ENCODE measurements at regions not wholly inside any gene's neighbourhood (a gene's known extent, or its start where the extent isn't known, plus 50 kb on each side); places are given as distances from the start of the nearest gene placed in this dataset.

DNA sequence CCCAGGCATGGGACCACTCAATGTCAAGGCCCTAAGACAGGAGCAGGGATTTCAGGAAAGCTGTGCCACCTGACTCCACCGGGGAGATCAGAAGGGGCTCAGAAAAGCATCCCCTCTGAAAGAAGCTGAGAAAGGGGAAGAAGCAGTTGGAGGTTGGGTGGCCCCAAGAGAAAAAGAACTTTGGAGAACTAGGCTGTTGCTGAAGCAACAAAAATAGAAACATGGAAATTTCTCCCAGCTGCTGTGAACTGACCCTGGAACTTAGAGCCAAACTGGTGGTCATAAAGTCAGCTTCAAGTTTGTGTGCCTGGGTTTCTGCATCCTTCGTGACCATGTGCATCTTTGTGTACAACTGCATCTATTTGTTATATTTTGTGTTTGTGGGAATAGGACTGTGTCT, 534.5 kb downstream of the MAFB start:
- H3K9ac ChIP-seq (replicated peaks in 1 of 4; ENCODE audit: extremely low read depth in 1 of 4, low read depth in 3 of 4, low read length in 3 of 4), result no peak overlapping the region
- H3K36me3 ChIP-seq (ENCODE audit: control insufficient read depth in 2 of 4, insufficient read depth in 4 of 4, low read length in 3 of 4), result no peaks in the 10 kb centered on the region
- H4K91ac ChIP-seq (replicated peaks; ENCODE audit: insufficient read length, low read length), result no peak overlapping the region
- no peak overlapping the region for H3K4ac ChIP-seq (replicated peaks; ENCODE audit: insufficient read length, low read depth, low read length)
- H3K4me3 ChIP-seq (ENCODE audit: extremely low read depth in 1 of 4, insufficient read depth in 2 of 4, low read depth in 3 of 4, low read length in 4 of 4), result no peak overlapping the region
- H3K14ac ChIP-seq (ENCODE audit: insufficient read length), result no peak overlapping the region
- no peak overlapping the region for H2AFZ ChIP-seq (ENCODE audit: low read length)
- WGBS, 2 experiments (ENCODE audit: extremely low coverage in 1 of 2, insufficient coverage in 1 of 2, insufficient read length in 1 of 2, insufficient replicate concordance in 2 of 2, low coverage in 1 of 2, low lambda C conversion rate in 2 of 2, missing lambda C conversion rate in 1 of 2), result 88% methylated on average over 2 of the region's 2 CpGs; no CpG with 5 or more reads in 1 of the 2 experiments
- no peaks in the 10 kb centered on the region for H3K4me1 ChIP-seq (replicated peaks in 1 of 4; ENCODE audit: control insufficient read depth in 3 of 4, insufficient read depth in 4 of 4, low read length in 3 of 4)
- no peaks in the 10 kb centered on the region for H3K9me3 ChIP-seq (ENCODE audit: insufficient read depth in 2 of 2, low read depth in 1 of 2, low read length in 1 of 2)
- no peak overlapping the region for H3K56ac ChIP-seq (replicated peaks; ENCODE audit: insufficient read length, low read depth, low read length)
- FAIRE-seq, result no peak
- no peaks in the 10 kb centered on the region for H3K23me2 ChIP-seq (ENCODE audit: low read depth, low read length)
- no peaks in the 10 kb centered on the region for H4K20me1 ChIP-seq (replicated peaks in 1 of 2; ENCODE audit: control insufficient read depth in 1 of 2, insufficient read depth in 2 of 2, low read length in 2 of 2)
- no peak overlapping the region for H3K23ac ChIP-seq (ENCODE audit: insufficient read length)
- no peak overlapping the region for H2BK15ac ChIP-seq (ENCODE audit: low read length)
- no peak overlapping the region for H2BK20ac ChIP-seq (ENCODE audit: low read length)
- no peak overlapping the region for H2BK12ac ChIP-seq (ENCODE audit: low read depth, low read length)
- H3K79me2 ChIP-seq (ENCODE audit: control insufficient read depth in 1 of 2, insufficient read depth in 2 of 2, low read length in 2 of 2), result no peaks in the 10 kb centered on the region
- no peaks in the 10 kb centered on the region for H3K27me3 ChIP-seq (replicated peaks in 1 of 4; ENCODE audit: control insufficient read depth in 3 of 4, extremely low read depth in 1 of 4, insufficient read depth in 3 of 4, low read length in 3 of 4)
- DNase-seq (ENCODE audit: low read depth in 1 of 2, low spot score in 2 of 2), result no peak
- no peaks in the 10 kb centered on the region for H3K79me1 ChIP-seq (ENCODE audit: low read depth, low read length)
- no peak overlapping the region for H4K5ac ChIP-seq (ENCODE audit: insufficient read length, low read depth, low read length)
- no peak overlapping the region for H3K27ac ChIP-seq (ENCODE audit: low read depth, low read length)
- no peak overlapping the region for H2BK5ac ChIP-seq (ENCODE audit: low read depth, low read length)
- H3K18ac ChIP-seq (ENCODE audit: extremely low read depth, low read length), result no peak overlapping the region
- no peak overlapping the region for H2AK5ac ChIP-seq (ENCODE audit: low read depth, low read length)
- H4K8ac ChIP-seq (ENCODE audit: extremely low read depth, insufficient read depth, low read length), result no peak overlapping the region
- POLR2A ChIA-PET (ENCODE audit: partially characterized antibody), result interaction anchor here (0.6 kb wide), 1 partner anchor 1850 kb away, joined by 4 read pairs; no protein-coding TSS in a partner anchor
- H3K4me2 ChIP-seq (ENCODE audit: insufficient read depth in 1 of 2, low read depth in 2 of 2, low read length in 2 of 2), result no peak overlapping the region
- no peak overlapping the region for H2BK120ac ChIP-seq (replicated peaks; ENCODE audit: low read depth, low read length)
- CTCF ChIA-PET (ENCODE audit: partially characterized antibody), result no interaction called here
- no peak for TF ChIP-seq TEAD4 (IDR thresholded peaks at IDR 0.05; ENCODE audit: low read depth, low read length)
- TF ChIP-seq, protein P1, sequence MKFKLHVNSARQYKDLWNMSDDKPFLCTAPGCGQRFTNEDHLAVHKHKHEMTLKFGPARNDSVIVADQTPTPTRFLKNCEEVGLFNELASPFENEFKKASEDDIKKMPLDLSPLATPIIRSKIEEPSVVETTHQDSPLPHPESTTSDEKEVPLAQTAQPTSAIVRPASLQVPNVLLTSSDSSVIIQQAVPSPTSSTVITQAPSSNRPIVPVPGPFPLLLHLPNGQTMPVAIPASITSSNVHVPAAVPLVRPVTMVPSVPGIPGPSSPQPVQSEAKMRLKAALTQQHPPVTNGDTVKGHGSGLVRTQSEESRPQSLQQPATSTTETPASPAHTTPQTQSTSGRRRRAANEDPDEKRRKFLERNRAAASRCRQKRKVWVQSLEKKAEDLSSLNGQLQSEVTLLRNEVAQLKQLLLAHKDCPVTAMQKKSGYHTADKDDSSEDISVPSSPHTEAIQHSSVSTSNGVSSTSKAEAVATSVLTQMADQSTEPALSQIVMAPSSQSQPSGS (IDR thresholded peaks at IDR 0.05; ENCODE audit: low read length), result no peak
- TF ChIP-seq, protein P2, sequence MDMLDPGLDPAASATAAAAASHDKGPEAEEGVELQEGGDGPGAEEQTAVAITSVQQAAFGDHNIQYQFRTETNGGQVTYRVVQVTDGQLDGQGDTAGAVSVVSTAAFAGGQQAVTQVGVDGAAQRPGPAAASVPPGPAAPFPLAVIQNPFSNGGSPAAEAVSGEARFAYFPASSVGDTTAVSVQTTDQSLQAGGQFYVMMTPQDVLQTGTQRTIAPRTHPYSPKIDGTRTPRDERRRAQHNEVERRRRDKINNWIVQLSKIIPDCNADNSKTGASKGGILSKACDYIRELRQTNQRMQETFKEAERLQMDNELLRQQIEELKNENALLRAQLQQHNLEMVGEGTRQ (IDR thresholded peaks at IDR 0.05; ENCODE audit: low read length), result no peak
- no peak for TF ChIP-seq CREB1 (IDR thresholded peaks at IDR 0.05)
- TF ChIP-seq KDM5A (IDR thresholded peaks at IDR 0.05; ENCODE audit: low read length), result no peak
- TF ChIP-seq TBP (IDR thresholded peaks at IDR 0.05; ENCODE audit: low read depth, low read length), result no peak
- TF ChIP-seq POLR2A (IDR thresholded peaks at IDR 0.05; ENCODE audit: control extremely low read depth in 1 of 2, low read depth in 2 of 2, low read length in 2 of 2), result no peak
- no peak for TF ChIP-seq GTF2F1 (IDR thresholded peaks at IDR 0.05; ENCODE audit: borderline replicate concordance, low read depth, low read length)
- TF ChIP-seq, protein P3, sequence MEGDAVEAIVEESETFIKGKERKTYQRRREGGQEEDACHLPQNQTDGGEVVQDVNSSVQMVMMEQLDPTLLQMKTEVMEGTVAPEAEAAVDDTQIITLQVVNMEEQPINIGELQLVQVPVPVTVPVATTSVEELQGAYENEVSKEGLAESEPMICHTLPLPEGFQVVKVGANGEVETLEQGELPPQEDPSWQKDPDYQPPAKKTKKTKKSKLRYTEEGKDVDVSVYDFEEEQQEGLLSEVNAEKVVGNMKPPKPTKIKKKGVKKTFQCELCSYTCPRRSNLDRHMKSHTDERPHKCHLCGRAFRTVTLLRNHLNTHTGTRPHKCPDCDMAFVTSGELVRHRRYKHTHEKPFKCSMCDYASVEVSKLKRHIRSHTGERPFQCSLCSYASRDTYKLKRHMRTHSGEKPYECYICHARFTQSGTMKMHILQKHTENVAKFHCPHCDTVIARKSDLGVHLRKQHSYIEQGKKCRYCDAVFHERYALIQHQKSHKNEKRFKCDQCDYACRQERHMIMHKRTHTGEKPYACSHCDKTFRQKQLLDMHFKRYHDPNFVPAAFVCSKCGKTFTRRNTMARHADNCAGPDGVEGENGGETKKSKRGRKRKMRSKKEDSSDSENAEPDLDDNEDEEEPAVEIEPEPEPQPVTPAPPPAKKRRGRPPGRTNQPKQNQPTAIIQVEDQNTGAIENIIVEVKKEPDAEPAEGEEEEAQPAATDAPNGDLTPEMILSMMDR (IDR thresholded peaks at IDR 0.05; ENCODE audit: control extremely low read depth in 1 of 3, insufficient read depth in 1 of 3, low read depth in 1 of 3, low read length in 3 of 3), result no peak
- TF ChIP-seq NRF1 (IDR thresholded peaks at IDR 0.05; ENCODE audit: low read depth, low read length), result no peak
- no peak for TF ChIP-seq SP1 (IDR thresholded peaks at IDR 0.05; ENCODE audit: low read depth, low read length)
